NCI-H1105 treated with DMSO at 0.1 percent for 48 hours (cell line): ENCODE measurements at regions not wholly inside any gene's neighbourhood (a gene's known extent, or its start where the extent isn't known, plus 50 kb on each side); places are given as distances from the start of the nearest gene placed in this dataset.
"Not testable (repeated sequence)": the region's sequence is repeated elsewhere in the genome, so short reads cannot be mapped to it uniquely, and the experiment has no call there.

Experiments
- DNase-seq: peaks from one replicate; lab custom pipeline; 2025; lab: John Stamatoyannopoulos, UW

DNA sequence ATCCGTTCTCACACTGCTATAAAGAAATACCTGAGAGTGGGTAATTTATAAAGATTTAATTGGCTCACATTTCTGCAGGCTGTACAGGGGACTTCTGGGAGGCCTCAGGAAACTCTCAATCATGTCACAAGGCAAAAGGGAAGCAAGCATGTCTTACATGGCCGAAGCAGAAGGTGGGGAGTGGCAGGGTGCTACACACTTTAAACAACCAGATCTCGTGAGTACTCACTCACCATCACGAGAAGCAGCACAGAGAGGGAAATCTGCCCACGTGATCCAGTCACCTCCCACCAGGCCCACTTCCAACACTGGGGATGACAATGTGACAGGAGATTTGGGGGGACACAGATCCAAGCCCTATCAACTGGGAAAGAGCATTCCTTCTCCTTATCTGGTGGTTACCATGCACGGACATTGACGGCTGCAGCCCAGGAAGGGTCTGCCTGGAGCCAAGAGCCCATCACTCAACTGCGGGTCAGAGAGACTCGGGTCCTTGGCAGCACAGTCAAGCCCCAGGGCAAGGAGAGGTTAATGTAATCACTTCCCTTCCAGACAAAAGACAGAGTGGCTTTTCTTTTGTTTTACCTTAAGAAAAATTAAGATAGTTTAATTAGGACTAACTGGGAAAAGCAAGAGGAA is 112.3 kb upstream of the CST7 start:
- no peak for DNase-seq

DNA sequence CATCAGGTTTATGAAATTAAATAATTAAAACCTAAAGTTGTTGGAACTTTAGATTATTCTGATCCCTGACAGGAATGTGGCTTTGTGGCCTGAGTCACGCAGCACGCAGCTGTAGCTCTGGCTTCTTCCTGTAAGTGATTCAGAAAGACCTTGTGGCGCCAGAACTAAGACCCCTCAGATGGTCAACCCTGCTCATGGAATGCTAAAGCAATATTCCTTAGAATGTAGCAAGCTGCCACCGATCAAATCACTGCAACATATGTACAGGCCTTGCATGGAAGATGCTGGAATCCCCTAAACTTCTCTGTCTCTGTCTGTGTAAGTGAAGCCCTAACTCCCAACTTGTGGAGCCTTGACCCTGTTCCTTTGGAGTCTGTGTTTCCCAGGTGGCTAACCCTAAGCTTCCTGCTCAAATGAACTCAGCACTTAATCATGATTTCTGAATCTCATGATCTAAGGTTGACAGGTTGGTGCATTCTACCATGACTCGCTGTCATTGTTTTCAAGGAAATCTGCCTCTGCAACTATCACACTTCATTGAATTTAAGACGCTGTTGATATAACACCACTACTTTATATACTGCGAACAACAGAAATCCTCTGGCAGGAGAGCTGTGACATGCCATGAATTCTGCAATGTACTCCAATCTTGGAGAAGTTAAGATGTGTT is 111.2 kb upstream of the CST7 start:
- DNase-seq = no peak

DNA sequence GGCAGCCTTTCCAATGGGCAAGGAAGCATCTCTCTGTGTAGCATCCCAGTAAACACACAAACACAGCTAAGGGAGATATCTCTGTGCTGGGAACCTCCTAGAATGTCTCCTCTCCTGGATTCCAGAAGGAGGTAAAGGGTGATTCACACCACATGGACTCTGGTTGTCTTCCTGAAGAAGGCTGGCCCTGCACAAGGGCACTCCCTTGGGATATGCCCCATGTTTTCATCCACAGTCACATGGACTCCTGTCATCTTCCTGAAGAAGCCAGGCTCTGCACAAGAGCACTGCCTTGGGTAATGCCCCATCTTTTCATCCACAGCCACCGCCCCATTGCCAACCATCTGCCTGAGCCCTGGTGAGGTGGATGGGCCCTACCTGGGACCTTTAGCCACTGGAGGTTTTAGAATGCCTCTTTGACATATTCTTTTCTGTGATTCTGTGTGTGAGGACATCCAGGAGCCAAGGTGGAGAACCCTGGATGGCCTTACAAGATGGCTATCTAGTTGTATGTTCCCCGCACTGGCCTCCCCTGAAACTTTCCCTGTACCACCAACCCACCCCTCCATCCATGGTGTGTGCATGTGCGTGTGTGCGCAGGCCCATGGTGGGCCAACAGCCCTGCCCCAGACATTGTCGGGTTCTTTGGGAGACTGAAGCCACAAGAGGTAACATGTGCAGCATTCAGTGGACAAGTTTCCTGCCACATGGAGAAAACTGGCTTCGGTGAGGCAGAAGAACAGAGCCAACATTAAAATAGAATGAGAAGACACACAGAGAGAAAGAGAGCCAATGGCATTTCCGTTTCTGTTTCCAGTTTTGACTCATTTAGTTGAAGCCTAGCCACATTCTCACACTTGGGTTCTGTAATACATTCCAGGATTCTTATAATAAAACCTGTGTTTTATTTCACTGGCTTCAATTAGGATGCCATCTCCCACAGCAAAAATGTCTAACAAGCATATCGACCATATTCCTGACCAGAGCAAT is 110.2 kb upstream of the CST7 start:
- no peak for DNase-seq

DNA sequence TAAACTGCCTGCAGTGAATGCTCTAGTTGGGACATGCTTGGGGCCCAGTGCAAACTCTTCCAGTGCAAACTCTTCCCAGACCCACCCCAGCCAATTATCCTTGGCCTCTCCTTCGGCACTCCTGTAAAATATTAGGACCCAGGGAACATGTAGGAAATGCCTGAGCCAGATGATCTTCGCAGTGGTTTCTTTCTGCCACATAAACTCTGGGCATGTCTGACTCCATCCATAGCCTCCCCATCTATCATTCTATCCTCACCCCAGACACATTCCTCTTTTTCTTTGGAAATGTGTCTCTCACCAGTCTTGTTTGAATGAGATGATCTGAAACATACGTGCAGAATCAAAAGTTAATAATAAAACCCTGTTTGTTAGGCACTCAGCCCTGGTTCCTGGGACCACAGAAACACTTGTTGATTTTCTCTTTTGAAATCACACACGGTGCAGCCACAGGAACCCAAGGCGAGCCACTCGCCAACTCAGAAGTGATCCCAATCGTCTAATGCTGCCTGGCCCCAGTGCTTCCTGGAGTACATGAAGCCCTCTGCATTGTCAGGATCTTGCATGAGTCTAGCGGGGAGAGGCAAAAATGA is 108.9 kb upstream of the CST7 start:
- no peak for DNase-seq

DNA sequence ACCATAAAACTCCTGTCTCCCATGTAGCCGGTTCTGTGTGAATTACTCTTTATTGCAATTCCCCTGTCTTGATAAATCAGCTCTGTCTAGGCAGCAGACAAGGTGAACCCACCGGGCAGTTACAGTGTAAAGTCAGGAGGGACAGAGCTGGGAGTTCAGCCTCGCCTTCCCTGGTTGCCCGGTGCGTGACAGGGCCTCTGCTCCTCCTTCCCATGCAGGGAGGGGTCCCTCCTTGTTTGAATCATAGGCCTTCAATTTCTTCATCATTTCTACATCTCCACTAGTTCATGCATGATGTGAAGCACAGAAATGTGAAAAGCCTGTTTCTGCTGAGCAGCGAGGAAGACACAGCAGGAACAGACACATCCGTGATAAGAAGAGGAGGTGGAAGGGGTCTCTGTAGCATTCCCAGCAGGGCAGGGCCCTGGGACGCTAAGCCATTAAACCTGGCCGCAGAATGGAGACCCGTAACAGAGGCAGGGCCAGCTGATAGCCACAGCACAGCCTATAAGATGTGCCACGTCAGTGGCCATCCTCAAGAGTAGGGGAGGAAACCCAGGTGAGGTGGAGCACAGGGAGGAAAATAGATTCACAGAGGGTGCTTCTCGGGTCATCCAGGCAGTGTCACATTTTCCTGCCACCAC is 106.7 kb upstream of the CST7 start:
- no peak for DNase-seq

DNA sequence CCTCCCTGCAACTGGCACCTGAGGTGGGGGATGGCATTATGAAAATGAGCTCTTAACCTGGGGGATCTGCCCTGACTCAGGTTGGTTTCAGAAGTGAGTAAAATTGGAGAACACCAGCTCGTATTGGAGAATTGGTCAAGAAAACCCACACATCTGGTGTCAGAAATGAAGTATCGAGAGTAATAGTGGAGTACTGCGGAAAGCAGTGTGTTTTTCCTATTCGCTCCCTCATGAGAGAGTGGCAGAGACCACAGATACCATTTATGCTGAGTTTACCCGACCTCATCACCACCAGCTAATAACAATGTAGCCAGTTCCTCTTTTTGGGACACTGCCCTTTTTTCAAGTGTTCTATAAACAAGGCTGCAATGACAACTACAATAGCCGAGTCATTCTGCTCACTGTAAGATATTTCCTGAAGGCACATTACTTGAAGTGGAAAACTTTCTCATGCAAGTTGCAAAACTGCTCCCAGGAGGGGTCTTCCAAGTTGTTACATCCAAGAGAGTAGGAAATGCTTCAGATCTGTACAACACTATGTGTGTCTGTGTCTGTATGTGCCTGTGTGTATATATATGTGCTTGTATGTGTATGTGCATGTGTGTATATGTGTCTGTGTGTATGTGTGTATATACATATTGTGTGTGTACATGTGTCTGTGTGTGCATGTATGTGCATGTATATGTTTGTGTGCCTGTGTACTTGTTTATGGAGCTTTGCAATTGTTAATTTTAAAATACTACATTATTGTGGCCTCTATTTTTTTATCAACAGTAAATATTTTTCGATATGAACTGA is 106.0 kb upstream of the CST7 start:
- DNase-seq = no peak

DNA sequence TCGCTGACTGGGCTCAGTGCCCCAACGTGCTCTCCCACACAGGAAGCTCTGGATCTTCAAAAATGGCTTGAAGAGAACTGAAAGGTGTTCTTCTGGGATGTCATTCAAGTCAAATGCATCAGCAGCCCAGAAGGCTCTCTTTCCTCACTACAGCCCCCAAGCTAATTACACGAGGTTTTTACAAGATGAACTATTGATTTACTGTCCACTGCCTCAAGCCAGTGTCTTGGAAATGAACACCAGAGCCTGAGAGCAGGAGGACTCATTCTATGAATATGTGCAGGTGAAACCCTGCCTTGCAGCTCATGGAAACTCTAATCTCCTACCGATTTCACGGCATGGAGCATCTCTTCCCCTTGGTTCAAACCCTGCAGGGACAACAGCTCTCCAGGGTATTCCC is 98.9 kb upstream of the CST7 start:
- DNase-seq = no peak

DNA sequence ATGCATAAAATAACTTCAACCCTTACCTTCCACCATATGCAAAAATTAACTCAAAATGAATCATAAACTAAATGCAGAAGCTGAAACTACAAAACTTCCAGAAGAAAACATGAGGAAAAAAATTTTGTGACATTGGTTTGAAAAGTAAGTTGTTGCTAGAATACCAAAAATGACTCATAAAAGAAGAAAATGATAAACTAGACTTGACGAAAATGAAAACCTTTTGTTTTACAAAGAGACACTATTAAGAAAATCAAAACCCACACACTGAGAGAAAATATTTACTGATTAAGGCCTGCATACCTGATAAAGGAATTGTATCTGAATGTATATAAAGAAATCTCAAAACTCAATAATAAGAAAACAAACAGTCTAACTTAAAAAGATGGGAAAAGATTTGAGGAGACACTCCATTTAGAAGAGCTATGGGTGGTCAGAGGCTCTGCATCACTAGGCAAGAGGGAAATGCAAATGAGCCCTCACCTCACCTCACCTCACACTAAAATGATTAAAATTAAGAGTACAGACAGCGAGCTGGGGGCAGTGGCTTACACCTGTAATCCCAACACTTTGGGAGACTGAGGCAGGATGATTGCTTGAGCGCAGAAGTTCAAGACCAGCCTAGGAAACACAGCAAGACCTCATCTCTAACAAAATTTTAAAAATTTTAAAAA is 97.6 kb upstream of the CST7 start:
- DNase-seq = no peak

DNA sequence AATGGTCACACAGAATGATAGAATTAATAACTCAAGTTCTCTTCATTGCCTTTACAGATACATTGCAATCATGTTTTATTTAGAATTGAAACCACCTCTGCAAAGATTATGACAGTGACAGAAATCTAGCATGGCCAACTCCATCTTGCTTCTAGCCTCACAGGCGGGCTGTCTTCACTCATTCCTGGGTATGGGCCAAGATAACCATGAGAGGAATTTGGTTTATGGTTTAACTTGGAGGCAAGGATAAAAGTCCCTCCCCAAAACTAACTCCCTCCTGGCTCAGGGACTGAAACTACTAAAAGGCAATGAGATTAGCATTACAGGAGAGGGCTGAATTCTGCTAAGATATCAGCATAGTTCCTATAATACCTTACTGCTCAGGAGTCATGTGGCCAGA is 95.2 kb upstream of the CST7 start:
- DNase-seq = no peak

DNA sequence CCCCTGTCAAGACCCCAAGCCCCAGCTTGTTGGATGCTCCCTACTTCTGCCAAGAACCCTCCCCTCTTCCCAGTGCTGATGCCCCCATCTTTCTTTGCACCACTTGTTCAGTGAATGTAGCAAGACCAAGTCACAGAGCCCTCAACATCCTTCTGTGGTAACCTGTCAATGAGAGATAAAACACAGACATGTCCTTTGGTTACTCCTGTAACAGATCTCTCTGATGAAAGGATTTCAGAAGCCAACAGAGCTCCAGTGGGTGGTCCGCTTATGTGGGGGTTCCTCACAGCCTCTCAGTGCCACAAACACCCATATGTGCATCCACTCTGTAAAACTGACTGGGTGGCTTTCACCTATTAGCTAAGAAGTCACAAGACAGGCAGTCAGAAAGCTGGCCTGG is 93.2 kb upstream of the CST7 start:
- DNase-seq = no peak

DNA sequence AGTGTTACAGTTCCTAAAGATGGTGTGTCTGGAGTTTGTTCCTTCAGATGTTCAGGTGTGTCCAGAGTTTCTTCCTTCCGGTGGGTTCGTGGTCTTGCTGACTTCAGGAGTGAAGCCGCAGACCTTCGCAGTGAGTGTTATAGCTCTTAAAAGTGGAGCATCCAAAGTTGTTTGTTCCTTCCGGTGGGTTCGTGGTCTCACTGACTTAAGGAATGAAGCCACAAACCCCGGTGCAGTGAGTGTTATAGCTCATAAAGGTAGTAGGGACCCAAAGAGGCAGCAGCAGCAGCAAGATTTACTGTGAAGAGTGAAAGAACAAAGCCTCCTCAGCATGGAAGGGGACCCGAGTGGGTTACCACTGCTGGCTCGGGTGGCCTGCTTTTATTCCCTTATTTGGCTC is 90.6 kb upstream of the CST7 start:
- not testable (repeated sequence) for DNase-seq

DNA sequence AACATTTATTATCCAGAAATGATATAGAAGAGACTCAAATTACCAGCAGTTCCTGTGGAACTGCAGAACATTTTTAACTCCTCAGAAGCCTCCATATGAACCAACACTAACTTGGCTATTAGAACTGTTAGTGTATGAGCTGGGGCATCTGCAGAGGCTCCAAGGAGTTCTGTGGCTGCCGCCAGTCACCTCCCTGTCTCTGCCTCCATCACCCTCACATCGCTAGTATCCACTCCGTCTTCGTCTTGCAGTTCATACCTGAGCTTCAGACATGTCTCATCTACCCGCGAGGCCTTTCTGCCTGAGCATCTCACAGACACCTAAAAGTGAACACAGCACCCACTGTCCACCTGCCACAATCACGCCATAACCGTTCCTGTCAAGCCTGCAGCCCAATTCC is 89.5 kb upstream of the CST7 start:
- DNase-seq = no peak

DNA sequence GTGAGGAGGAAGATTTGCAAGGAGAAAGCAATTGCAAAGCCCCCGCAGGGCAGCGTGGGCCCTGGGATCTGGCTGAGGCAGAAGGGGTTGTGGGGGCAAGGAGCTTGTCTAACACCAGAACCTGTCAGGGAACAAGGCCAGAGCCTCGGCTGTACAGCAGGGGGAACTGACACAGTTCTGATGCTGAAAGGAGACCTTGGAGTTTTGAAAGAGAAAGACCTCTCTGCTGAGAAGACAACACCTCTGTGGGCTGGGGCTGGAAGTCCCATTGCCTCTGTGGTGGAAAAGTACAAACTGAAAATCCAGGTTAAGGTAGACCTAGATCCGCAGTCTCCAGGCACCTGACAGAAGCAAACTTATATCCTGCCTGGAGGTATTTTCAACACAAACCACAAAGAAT is 86.9 kb upstream of the CST7 start:
- DNase-seq = no peak

DNA sequence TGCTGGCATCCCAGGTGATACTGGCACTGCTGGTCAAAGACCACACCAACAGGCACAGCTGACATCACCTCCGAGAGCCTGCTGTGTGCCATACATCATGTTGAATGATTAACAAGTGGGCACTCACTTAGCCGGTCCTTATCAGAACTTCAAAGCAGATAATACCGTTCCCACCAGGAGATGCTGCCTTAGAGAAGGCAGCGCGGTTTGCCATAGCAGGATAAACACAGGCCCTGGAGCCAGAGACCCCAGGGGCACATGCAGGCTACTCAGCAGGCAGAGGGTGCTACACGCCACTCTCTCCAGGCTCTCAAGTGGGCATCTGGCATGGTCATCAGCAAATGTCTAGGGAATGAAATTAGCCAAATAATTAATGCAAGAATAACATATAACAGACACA is 86.5 kb upstream of the CST7 start:
- DNase-seq = no peak

DNA sequence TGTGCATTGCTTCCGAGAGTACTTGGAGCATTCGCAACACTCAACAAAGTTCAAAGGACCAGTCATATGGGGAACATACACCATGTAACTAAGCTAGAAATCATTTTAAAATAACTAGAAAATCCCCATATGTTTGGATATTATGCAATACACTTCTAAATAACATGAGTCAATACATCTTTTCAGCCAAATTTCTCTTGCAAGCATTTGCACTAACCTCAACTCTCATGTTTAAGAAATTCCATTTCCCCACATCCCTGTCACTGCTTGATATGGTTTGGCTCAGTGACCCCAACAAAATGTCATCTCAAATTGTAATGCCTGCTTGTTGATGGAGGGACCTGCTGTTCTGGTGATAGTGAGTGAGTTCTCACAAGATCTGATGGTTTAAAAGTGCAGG is 85.7 kb upstream of the CST7 start:
- DNase-seq = no peak

DNA sequence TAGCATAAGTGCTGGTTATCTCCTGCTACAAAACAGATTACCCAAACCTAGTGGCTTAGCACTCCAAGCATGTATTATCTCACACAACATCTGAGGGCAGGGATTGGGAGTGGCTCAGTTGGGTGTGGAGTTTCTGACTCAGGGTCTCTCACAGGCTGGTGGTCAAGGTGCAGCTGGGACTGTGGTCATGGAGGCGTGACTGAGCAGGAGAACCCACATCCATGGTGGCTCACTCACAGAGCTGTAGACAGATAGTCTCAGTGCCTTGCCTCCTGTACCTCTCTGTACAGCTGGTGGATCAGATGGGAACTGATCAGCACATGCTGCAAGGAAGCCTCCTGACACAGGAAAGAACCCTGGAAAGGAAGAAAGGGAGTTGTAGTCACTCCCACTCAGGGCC is 83.1 kb upstream of the CST7 start:
- DNase-seq = no peak

DNA sequence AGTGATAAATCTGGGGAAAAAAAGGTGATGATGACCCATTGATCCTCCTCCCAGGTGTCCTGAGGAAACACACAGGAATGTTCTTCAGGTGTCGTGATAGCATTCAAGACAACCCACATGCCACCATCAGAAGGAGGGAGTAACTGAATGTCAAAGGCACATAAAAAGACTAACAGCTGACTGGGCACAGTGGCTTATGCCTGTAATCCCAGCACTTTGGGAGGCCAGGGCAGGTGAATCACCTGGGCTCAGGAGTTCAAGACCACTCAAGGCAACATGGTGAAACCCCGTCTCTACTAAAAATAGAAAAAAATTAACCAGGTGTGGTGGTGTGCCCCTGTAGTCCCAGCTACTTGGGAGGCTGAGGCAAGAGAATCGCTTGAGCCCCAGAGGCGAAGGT is 82.3 kb upstream of the CST7 start:
- no peak for DNase-seq

DNA sequence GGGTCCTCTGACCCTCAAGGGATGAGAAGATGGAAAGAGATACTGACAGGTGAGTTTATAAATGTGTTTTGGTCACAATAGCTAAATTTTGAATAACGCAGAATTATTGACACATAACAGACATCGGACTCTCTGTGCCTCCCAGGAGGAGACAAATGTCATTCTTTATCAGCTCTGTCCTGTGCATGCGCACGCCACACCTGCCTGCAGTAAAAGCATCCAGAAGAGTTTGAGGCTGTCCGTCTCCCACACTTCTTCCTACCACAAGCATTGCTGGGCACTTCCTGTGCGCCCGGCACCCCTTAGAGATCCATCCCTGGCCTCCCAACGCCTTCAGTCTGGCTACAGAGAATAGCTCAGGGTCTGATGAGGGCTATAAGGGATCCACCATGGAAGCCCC is 81.5 kb upstream of the CST7 start:
- DNase-seq = no peak

DNA sequence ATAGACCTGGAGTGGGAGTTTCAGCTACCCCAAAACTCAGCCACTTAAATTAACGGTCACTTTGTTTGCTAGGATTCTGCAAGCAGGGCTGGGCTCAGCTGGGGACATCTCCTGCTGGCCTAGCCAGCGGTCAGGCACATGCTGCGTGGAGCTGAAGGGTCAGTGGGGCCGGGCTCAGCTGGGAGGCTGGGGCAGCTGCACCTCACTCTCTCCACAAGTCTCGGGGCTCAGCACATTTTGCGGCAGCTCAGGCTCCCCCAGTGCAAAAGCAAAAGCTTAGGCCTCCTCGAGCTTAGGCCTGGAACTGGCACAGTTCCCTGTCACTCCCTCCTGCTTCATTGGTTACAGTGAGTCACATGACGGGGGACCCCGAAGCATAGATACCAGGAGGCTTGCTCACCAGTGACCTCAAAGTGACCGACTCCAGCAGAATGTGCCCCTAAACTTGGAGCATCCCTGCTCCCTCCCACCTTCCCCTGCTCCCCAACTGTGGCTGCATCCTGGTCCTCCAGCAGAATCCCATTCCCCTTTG is 80.6 kb upstream of the CST7 start:
- DNase-seq = no peak

DNA sequence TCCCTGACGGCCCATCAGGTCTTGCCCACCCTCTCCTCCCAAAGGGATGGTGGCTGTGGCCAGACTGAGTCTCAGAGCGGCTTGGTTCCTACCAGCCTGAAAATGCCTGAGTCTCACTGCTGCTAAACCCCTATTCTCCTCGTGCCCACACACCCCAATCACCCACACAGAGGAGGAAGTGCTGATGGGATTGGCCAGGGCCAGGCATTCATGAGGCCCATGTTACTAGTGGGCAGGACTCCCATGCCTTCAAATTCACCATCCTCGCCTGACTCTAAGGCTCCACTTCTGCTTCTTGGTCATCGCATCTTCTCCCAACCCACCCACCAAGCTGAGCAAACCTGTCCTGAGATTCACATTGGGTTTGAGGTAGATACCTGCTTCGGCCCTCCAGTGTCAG is 80.1 kb upstream of the CST7 start:
- DNase-seq = no peak
